Osteocyte (in vitro differentiated cells): ENCODE measurements at regions not wholly inside any gene's neighbourhood (a gene's known extent, or its start where the extent isn't known, plus 50 kb on each side); places are given as distances from the start of the nearest gene placed in this dataset.

Source experiments
- DNase-seq: peaks from one replicate; pipeline ENCODE4 v3.0.0; 2021; ENCODE audit warnings: mixed read lengths; ENCODE audit not compliant: unreplicated experiment; ENCODE audit errors: extremely low spot score
- H3K27ac Mint-ChIP-seq: one replicate; pipeline ENCODE4 v1.8.0; 2021; ENCODE audit warnings: mild to moderate bottlenecking, mixed read lengths; ENCODE audit not compliant: unreplicated experiment
- H3K27me3 Mint-ChIP-seq: one replicate; pipeline ENCODE4 v1.8.0; 2021; ENCODE audit warnings: mixed read lengths; ENCODE audit not compliant: unreplicated experiment
- H3K36me3 Mint-ChIP-seq: one replicate; pipeline ENCODE4 v1.8.0; 2021; ENCODE audit warnings: mixed read lengths; ENCODE audit not compliant: unreplicated experiment
- H3K4me1 Mint-ChIP-seq: one replicate; pipeline ENCODE4 v1.8.0; 2021; ENCODE audit warnings: mixed read lengths; ENCODE audit not compliant: unreplicated experiment
- H3K4me3 Mint-ChIP-seq: one replicate; pipeline ENCODE4 v1.8.0; 2021; ENCODE audit warnings: mild to moderate bottlenecking, moderate library complexity, mixed read lengths; ENCODE audit not compliant: unreplicated experiment
- H3K9me3 Mint-ChIP-seq: one replicate; pipeline ENCODE4 v1.8.0; 2021; ENCODE audit warnings: mixed read lengths; ENCODE audit not compliant: unreplicated experiment
- CTCF ChIP-seq: fragments of 200-600 bp; sonication (generic); IDR thresholded peaks from 2 replicates; pipeline ENCODE4 v1.5.0; 2021; ENCODE audit warnings: antibody characterized with exemption, mild to moderate bottlenecking, moderate library complexity

GRCh38 chr7:133180717-133181116 is 72.2 kb upstream of the EXOC4 start:
- TF ChIP-seq CTCF, result no peak
- H3K9me3 Mint-ChIP-seq, result peaks cover 3% of the 10 kb centered on the region
- no peak for DNase-seq
- no peak overlapping the region for H3K4me3 Mint-ChIP-seq
- no peak overlapping the region for H3K27ac Mint-ChIP-seq
- H3K36me3 Mint-ChIP-seq, result no peaks in the 10 kb centered on the region
- H3K27me3 Mint-ChIP-seq, result peaks cover 16% of the 10 kb centered on the region
- no peaks in the 10 kb centered on the region for H3K4me1 Mint-ChIP-seq

GRCh38 chr7:133183042-133183794 is 69.7 kb upstream of the EXOC4 start:
- no peak for DNase-seq
- no peak overlapping the region for H3K4me3 Mint-ChIP-seq
- H3K9me3 Mint-ChIP-seq, result no peaks in the 10 kb centered on the region
- H3K27me3 Mint-ChIP-seq, result peaks cover 19% of the 10 kb centered on the region
- no peak for TF ChIP-seq CTCF
- no peaks in the 10 kb centered on the region for H3K36me3 Mint-ChIP-seq
- H3K4me1 Mint-ChIP-seq, result no peaks in the 10 kb centered on the region
- no peak overlapping the region for H3K27ac Mint-ChIP-seq

- Mint-ChIP-seq H3K27ac (no peak overlapping the region), H3K27me3 (peaks cover 14% of the 10 kb centered on the region), H3K9me3 (no peaks in the 10 kb centered on the region), H3K4me3 (no peak overlapping the region), H3K36me3 (no peaks in the 10 kb centered on the region), H3K4me1 (no peaks in the 10 kb centered on the region)
- TF ChIP-seq CTCF, result no peak
- no peak for DNase-seq
These were observed 68.9 kb upstream of the EXOC4 start for GRCh38 chr7:133183969-133184368.

DNA sequence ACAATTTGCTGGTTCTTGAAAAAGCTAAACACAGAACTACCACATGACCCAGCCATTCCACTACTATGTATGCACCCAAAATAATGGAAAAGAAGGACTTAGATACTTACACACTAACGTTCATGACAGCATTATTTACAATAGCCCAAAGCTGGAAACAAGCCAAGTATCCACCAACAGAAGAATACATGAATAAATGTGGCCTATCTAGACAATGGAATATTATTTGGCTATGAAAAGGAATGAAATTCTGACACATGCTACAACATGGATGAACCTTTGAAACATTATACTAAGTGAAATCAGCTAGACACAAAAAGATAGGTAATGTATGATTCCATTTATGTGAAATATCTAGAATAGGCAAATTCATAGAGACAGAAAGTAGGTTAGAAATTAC is 67.4 kb upstream of the EXOC4 start:
- no peak overlapping the region for H3K27ac Mint-ChIP-seq
- TF ChIP-seq CTCF, result no peak
- H3K27me3 Mint-ChIP-seq, result peaks cover 15% of the 10 kb centered on the region
- no peaks in the 10 kb centered on the region for H3K4me1 Mint-ChIP-seq
- no peak overlapping the region for H3K4me3 Mint-ChIP-seq
- DNase-seq, result no peak
- no peaks in the 10 kb centered on the region for H3K36me3 Mint-ChIP-seq
- H3K9me3 Mint-ChIP-seq, result no peaks in the 10 kb centered on the region

DNA sequence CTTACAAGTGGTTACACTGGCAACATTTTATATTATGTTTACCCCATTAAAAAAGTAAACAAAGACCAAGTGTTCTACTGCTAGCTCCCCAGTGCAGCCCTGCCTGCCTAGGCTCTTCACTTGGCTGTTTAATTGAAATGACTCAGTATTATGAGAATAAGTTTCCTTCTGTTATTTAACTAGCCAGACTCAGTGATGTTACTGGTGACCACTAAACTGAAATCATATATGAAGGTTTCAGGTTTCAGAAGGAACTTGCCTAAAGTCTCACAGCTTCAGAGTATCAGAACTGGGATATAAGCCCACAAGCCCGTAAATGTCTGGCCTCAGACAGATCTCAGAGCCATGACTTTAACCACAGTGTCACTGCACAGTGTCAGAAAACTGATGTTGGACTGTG is 66.8 kb upstream of the EXOC4 start:
- no peaks in the 10 kb centered on the region for H3K36me3 Mint-ChIP-seq
- DNase-seq, result no peak
- H3K27ac Mint-ChIP-seq, result no peak overlapping the region
- H3K27me3 Mint-ChIP-seq, result peaks cover 17% of the 10 kb centered on the region
- H3K4me3 Mint-ChIP-seq, result no peak overlapping the region
- no peaks in the 10 kb centered on the region for H3K9me3 Mint-ChIP-seq
- no peak for TF ChIP-seq CTCF
- no peaks in the 10 kb centered on the region for H3K4me1 Mint-ChIP-seq
